Islet precursor cell (in vitro differentiated cells): ENCODE measurements at regions not wholly inside any gene's neighbourhood (a gene's known extent, or its start where the extent isn't known, plus 50 kb on each side); places are given as distances from the start of the nearest gene placed in this dataset.
"Not testable (repeated sequence)": the region's sequence is repeated elsewhere in the genome, so short reads cannot be mapped to it uniquely, and the experiment has no call there.

Experiments
- DNase-seq: peaks from one replicate; pipeline ENCODE4 v3.0.0-alpha.2; 2018

GRCh38 chr14:49364752-49365117, 221.4 kb downstream of the RPS29 start:
- no peak for DNase-seq

GRCh38 chr14:49363821-49364751, 222.1 kb downstream of the RPS29 start:
- no peak for DNase-seq

- no peak for DNase-seq
Measured at GRCh38 chr14:49362916-49363315, 223.3 kb downstream of the RPS29 start.

GRCh38 chr14:49339130-49339529, 247.1 kb downstream of the RPS29 start:
- no peak for DNase-seq

- DNase-seq, result no peak
Measured at GRCh38 chr14:49319810-49320209, 266.4 kb downstream of the RPS29 start.

- no peak for DNase-seq
Measured at GRCh38 chr14:49315570-49315969, 270.6 kb downstream of the RPS29 start.

GRCh38 chr14:49314737-49315136, 271.4 kb downstream of the RPS29 start:
- DNase-seq, result no peak

GRCh38 chr14:49313108-49313507, 273.1 kb downstream of the RPS29 start:
- no peak for DNase-seq

GRCh38 chr14:49310298-49310697, 275.9 kb downstream of the RPS29 start:
- DNase-seq, result no peak

- no peak for DNase-seq
Measured at GRCh38 chr14:49306152-49306751, 279.9 kb downstream of the RPS29 start.

GRCh38 chr14:49303946-49304516, 282.1 kb downstream of the RPS29 start:
- peak; percentile 79 for DNase-seq

- no peak for DNase-seq
Measured at GRCh38 chr14:49297102-49297501, 289.1 kb downstream of the RPS29 start.

- DNase-seq, result no peak
Measured at GRCh38 chr14:49294621-49295148, 291.5 kb downstream of the RPS29 start.

- no peak for DNase-seq
Measured at GRCh38 chr14:49287004-49287403, 299.2 kb downstream of the RPS29 start.

GRCh38 chr14:49286257-49286983, 299.8 kb downstream of the RPS29 start:
- no peak for DNase-seq

GRCh38 chr14:49280566-49280965, 305.6 kb downstream of the RPS29 start:
- no peak for DNase-seq

- DNase-seq, result no peak
Measured at GRCh38 chr14:49250517-49250916, 335.7 kb downstream of the RPS29 start.

GRCh38 chr14:49250109-49250508, 336.1 kb downstream of the RPS29 start:
- DNase-seq, result peak; percentile 87

GRCh38 chr14:49249022-49249421, 337.2 kb downstream of the RPS29 start:
- DNase-seq, result no peak

- not testable (repeated sequence) for DNase-seq
Measured at GRCh38 chr14:49243777-49244176, 342.4 kb downstream of the RPS29 start.

- DNase-seq, result peak; percentile 90
Measured at GRCh38 chr14:49240383-49240782, 345.8 kb downstream of the RPS29 start.

- DNase-seq, result no peak
Measured at GRCh38 chr14:49228552-49228951, 357.6 kb downstream of the RPS29 start.

- DNase-seq, result no peak
Measured at GRCh38 chr14:49221316-49221715, 364.9 kb downstream of the RPS29 start.
